ENCODE measurements at regions not wholly inside any gene's neighbourhood (a gene's known extent, or its start where the extent isn't known, plus 50 kb on each side); places are given as distances from the start of the nearest gene placed in this dataset.

DNA sequence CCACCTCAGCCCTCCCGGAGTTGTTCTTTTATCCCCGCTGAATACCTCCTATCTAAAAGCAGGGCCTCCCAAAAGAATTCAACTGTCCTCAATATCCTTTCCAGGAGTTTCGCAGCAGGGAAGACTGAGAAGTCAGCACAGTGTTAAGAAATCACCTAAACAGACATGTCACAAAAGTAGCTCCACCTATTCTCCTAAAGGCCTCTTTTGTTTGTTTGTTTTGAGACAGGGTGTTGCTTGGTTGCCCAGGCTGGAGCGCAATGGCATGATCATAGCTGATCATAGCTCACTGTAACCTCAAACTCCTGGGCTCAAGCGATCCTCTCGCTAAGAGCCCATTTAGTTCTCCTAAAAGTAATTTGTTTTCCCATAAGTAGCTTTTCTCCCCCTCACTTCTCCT, 53.8 kb downstream of the TEX44 start (continued):
- TF ChIP-seq, protein P1, sequence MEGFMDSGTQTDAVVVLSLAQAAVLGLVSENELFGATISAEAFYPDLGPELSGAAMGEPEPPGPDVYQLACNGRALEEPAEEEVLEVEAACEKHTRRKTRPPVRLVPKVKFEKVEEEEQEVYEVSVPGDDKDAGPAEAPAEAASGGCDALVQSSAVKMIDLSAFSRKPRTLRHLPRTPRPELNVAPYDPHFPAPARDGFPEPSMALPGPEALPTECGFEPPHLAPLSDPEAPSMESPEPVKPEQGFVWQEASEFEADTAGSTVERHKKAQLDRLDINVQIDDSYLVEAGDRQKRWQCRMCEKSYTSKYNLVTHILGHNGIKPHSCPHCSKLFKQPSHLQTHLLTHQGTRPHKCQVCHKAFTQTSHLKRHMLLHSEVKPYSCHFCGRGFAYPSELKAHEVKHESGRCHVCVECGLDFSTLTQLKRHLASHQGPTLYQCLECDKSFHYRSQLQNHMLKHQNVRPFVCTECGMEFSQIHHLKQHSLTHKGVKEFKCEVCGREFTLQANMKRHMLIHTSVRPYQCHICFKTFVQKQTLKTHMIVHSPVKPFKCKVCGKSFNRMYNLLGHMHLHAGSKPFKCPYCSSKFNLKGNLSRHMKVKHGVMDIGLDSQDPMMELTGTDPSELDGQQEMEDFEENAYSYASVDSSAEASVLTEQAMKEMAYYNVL (CRISPR knock-in tag; IDR thresholded peaks at IDR 0.05; ENCODE audit: borderline replicate concordance), result no peak

DNA sequence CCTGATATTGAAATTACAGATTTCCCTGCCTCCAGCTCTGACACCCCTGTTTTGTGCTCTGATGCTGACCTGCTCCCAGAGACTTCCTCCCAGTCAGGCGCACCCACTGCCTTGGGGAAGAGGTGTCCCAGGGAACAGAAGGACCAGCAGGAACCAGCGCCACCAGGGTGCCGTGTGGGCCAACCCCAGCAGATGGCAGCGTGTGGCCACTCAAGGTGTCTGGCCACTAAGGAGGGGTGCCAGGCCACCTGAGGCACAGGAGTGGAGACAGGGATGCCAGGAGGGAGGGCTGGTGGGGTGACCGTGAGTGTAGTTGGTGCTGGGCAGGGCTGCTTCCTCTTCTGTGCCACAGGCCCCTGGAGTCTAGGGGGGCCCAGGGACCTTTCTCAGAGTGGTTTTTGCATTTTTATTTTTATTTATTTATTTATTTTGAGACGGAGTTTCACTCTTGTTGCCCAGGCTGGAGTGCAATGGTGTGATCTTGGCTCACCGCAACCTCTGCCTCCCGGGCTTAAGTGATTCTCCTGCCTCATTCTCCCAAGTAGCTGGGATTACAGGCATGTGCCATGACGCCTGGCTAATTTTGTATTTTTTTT, 56.0 kb downstream of the TEX44 start:
- Histone ChIP-seq H3K9ac (ENCODE audit: insufficient read depth, low read depth, low read length) (no peak overlapping the region), H3K27me3 (ENCODE audit: control insufficient read depth in 1 of 2, insufficient read depth in 2 of 2, low read length in 2 of 2) (peaks cover 2 to 36% of the 10 kb centered on the region in 2 experiments), H3K4me1 (ENCODE audit: insufficient read depth, low read length) (no peaks in the 10 kb centered on the region), H3K36me3 (replicated peaks in 1 of 2; ENCODE audit: control insufficient read depth in 1 of 2, insufficient read depth in 2 of 2, low read length in 2 of 2) (no peaks in the 10 kb centered on the region), H3K4me2 (ENCODE audit: low read depth, low read length) (no peak overlapping the region), H4K20me1 (ENCODE audit: insufficient read depth, low read length) (no peaks in the 10 kb centered on the region), H3K4me3 (replicated peaks in 1 of 3; ENCODE audit: insufficient read depth in 1 of 3, low read depth in 2 of 3, low read length in 3 of 3) (no peak overlapping the region), H3K79me2 (ENCODE audit: insufficient read depth, low read length) (no peaks in the 10 kb centered on the region), H2AFZ (ENCODE audit: low read length) (no peak overlapping the region), H3K27ac (ENCODE audit: extremely low read length, insufficient read depth, low read length) (no peak overlapping the region), H3K9me3 (ENCODE audit: low read length) (no peaks in the 10 kb centered on the region)
- peak; percentile 65 for DNase-seq (ENCODE audit: low spot score)
- no TSS peak for BruUV-seq (replicated peaks)
- peak; percentile 48 for FAIRE-seq
- POLR2A ChIA-PET, result no interaction called here
- in situ Hi-C loops (cut with HindIII; ENCODE audit: extremely low pct_ligation_motif_present, low pct_unique_long_range_greater_than_20kb), result no loop called here
- WGBS (ENCODE audit: low lambda C conversion rate), result 21% methylated on average over 9 of the region's 9 CpGs
- ATAC-seq, result peak; percentile 95
- intact Hi-C loops (cut with micrococcal nuclease; ENCODE audit: unreplicated experiment), result loop anchor here (1.0 kb wide), 3 partner anchors 25 to 67 kb away; no protein-coding TSS in a partner anchor
- CTCF ChIA-PET (ENCODE audit: low intra/inter-chr PET ratio, low total read pairs), result interaction anchor here (0.6 to 4.4 kb wide), 4 partner anchors 16 to 67 kb away, joined by 3 to 45 read pairs (median 4); no protein-coding TSS in a partner anchor
- peak; percentile 60; the same call in 1 of the 2 replicates for TF ChIP-seq ZNF768 (CRISPR knock-in tag; IDR thresholded peaks at IDR 0.05)
- no peak for TF ChIP-seq SYNCRIP (IDR thresholded peaks at IDR 0.05; ENCODE audit: insufficient read depth, low read depth, low read length)
- TF ChIP-seq, protein P2, sequence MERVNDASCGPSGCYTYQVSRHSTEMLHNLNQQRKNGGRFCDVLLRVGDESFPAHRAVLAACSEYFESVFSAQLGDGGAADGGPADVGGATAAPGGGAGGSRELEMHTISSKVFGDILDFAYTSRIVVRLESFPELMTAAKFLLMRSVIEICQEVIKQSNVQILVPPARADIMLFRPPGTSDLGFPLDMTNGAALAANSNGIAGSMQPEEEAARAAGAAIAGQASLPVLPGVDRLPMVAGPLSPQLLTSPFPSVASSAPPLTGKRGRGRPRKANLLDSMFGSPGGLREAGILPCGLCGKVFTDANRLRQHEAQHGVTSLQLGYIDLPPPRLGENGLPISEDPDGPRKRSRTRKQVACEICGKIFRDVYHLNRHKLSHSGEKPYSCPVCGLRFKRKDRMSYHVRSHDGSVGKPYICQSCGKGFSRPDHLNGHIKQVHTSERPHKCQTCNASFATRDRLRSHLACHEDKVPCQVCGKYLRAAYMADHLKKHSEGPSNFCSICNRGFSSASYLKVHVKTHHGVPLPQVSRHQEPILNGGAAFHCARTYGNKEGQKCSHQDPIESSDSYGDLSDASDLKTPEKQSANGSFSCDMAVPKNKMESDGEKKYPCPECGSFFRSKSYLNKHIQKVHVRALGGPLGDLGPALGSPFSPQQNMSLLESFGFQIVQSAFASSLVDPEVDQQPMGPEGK (CRISPR knock-in tag; IDR thresholded peaks at IDR 0.05), result peak; percentile 54; the same call in 1 of the 2 replicates
- TF ChIP-seq, protein P3, sequence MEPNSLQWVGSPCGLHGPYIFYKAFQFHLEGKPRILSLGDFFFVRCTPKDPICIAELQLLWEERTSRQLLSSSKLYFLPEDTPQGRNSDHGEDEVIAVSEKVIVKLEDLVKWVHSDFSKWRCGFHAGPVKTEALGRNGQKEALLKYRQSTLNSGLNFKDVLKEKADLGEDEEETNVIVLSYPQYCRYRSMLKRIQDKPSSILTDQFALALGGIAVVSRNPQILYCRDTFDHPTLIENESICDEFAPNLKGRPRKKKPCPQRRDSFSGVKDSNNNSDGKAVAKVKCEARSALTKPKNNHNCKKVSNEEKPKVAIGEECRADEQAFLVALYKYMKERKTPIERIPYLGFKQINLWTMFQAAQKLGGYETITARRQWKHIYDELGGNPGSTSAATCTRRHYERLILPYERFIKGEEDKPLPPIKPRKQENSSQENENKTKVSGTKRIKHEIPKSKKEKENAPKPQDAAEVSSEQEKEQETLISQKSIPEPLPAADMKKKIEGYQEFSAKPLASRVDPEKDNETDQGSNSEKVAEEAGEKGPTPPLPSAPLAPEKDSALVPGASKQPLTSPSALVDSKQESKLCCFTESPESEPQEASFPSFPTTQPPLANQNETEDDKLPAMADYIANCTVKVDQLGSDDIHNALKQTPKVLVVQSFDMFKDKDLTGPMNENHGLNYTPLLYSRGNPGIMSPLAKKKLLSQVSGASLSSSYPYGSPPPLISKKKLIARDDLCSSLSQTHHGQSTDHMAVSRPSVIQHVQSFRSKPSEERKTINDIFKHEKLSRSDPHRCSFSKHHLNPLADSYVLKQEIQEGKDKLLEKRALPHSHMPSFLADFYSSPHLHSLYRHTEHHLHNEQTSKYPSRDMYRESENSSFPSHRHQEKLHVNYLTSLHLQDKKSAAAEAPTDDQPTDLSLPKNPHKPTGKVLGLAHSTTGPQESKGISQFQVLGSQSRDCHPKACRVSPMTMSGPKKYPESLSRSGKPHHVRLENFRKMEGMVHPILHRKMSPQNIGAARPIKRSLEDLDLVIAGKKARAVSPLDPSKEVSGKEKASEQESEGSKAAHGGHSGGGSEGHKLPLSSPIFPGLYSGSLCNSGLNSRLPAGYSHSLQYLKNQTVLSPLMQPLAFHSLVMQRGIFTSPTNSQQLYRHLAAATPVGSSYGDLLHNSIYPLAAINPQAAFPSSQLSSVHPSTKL (CRISPR knock-in tag; IDR thresholded peaks at IDR 0.05), result 0 out of 2 replicates have a peak, but pooled peaks have one; percentile 21
- TF ChIP-seq STAG1 (CRISPR knock-in tag; IDR thresholded peaks at IDR 0.05), result peak; percentile 94
- TF ChIP-seq, protein P4, sequence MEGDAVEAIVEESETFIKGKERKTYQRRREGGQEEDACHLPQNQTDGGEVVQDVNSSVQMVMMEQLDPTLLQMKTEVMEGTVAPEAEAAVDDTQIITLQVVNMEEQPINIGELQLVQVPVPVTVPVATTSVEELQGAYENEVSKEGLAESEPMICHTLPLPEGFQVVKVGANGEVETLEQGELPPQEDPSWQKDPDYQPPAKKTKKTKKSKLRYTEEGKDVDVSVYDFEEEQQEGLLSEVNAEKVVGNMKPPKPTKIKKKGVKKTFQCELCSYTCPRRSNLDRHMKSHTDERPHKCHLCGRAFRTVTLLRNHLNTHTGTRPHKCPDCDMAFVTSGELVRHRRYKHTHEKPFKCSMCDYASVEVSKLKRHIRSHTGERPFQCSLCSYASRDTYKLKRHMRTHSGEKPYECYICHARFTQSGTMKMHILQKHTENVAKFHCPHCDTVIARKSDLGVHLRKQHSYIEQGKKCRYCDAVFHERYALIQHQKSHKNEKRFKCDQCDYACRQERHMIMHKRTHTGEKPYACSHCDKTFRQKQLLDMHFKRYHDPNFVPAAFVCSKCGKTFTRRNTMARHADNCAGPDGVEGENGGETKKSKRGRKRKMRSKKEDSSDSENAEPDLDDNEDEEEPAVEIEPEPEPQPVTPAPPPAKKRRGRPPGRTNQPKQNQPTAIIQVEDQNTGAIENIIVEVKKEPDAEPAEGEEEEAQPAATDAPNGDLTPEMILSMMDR (CRISPR knock-in tag; IDR thresholded peaks at IDR 0.05), result peak; percentile 92

Measured in HepG2 (cell line).